ENCODE measurements at regions not wholly inside any gene's neighbourhood (a gene's known extent, or its start where the extent isn't known, plus 50 kb on each side); places are given as distances from the start of the nearest gene placed in this dataset.
"Not testable (repeated sequence)": the region's sequence is repeated elsewhere in the genome, so short reads cannot be mapped to it uniquely, and the experiment has no call there.

DNA sequence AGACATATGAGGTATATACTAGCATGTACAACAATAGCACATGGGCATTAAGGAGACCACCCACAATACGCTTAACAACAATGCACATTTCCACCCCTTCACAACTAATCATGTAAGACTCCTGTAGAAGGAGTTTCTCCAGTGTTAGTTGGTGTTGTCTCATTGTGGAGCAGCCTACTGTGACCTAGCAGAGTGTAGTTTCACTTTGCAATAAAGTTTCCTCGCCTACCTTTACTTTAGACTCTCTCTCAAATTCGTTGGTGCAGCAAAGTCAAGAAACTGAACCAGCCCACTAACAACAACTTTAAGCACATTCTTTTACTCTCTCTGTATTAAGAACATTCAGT lies 863.6 kb downstream of the FAM181B start:
- DNase-seq = no peak

- peak; percentile 89 for DNase-seq
These were observed 864.2 kb downstream of the FAM181B start for GRCh38 chr11:81869351-81870065.

GRCh38 chr11:81866896-81867295 lies 866.8 kb downstream of the FAM181B start:
- DNase-seq = no peak

DNA sequence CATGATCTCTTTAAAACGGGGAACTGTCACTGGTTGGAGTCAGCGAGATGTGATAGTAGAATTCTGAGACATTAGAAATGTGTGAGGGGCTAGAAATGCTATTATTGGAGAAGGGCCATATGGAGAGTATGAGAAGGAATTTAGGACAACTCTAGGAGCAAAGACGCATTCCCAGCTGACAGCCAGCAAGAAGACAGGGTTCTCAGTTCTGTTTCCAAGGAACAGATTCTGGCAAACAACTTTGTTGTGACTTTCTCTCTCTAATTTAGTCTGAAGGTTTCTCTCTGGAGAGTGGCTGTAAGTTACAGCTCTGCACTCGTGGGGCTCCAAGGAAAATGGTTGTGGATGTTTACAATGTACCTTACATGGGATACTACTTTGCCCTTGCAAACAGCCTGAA lies 876.3 kb downstream of the FAM181B start:
- no peak for DNase-seq

DNA sequence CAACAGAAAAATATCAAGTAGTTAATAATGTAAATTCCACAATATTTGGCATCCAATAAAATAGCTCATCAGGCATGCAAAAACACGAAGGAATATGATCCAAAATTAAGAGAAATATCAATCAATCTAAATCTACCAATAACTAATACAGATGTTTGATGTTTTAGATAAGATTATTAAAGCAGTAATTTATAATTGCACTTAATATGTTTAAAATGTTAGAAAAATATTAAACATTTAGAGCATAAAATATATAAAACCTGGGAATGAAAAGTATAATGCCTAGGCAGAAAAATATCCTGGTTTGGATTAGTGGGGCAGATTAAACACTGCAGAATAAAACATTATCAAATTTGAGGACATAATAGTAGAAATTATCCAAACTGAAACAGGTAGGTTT lies 879.9 kb downstream of the FAM181B start:
- no peak for DNase-seq

GRCh38 chr11:81852896-81853295 lies 880.8 kb downstream of the FAM181B start:
- DNase-seq = no peak

GRCh38 chr11:81840380-81840779 lies 893.3 kb downstream of the FAM181B start:
- DNase-seq = no peak

GRCh38 chr11:81839976-81840375 lies 893.7 kb downstream of the FAM181B start:
- no peak for DNase-seq

- DNase-seq = no peak
These were observed 894.6 kb downstream of the FAM181B start for GRCh38 chr11:81839016-81839415.

GRCh38 chr11:81829976-81830375 lies 903.7 kb downstream of the FAM181B start:
- no peak for DNase-seq

DNA sequence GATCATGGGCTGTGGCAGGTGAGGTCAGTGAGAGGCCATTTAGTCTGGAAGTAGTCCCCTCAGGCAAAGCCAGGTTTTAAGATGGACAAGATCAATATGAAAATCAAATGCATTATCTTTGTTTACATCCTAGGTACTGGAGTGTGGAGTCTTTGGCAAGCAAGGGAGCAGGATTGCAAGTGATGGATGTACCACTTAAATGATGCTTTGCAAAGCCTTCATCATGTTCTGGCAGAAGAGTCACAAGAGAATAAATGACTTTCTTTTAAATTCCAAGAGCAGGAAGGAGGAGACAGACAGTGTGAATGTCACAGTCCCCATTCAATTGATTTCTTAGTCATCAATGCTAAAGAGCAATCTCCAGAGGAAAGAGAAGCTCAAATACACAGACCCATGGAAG lies 908.3 kb downstream of the FAM181B start:
- DNase-seq = no peak

- no peak for DNase-seq
These were observed 914.2 kb downstream of the FAM181B start for GRCh38 chr11:81819462-81819861.

DNA sequence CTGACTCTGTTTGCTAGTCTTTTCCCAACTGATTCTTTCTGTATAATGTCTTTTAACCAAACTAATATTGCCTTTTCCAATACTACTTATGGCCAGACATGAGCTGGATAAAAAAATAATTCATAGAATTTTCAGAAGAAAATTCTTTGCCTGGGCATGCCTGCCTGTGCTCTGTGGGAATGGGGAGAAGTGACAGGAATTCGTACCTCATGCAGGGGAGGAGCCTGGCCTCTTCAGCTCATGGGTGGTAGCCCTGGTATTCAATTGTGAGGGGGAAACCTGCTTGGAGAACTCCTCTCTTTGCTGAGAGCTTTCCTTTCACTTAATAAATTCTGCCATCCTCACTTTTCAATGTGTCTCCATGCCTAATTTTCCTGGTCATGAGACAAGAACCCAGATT lies 928.8 kb downstream of the FAM181B start:
- DNase-seq = no peak

DNA sequence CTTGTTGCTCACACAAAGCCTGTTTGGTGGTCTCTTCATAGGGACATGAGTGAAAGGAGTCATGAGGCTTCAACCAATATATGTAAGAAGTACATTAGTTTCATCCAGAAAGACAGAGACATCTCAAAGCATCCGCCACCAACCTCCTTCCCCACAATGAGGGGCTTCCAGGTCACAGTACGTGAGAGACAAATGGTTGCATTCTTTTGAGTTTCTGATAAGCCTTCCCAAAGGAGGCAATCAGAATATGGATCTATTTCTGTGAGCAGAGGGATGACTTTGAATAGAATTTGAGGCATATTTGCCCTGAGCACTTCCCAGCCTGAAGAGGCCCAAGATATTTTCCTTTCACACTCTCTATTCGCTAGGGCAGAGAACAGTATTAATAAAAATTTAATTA lies 931.1 kb downstream of the FAM181B start:
- no peak for DNase-seq

DNA sequence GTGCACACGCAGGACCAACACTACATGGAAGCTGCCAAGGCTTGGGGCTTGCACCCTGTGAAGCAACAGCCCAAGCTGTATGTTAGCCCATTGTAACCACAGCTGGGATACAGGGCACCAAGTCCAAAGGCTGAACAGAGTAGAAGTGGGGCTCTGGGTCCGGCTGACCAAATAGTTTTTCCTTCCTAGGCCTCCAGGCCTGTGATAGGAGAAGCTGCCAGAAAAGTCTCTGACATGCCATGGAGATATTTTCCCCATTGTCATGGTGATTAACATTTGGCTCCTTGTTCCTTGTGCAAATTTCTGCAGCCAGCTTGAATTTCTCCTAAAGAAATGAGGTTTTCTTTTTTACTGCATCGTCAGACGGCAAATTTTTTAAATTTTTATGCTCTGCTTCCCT lies 941.2 kb downstream of the FAM181B start:
- no peak for DNase-seq

- peak; percentile 49 for DNase-seq
These were observed 946.0 kb downstream of the FAM181B start for GRCh38 chr11:81787584-81788049.

DNA sequence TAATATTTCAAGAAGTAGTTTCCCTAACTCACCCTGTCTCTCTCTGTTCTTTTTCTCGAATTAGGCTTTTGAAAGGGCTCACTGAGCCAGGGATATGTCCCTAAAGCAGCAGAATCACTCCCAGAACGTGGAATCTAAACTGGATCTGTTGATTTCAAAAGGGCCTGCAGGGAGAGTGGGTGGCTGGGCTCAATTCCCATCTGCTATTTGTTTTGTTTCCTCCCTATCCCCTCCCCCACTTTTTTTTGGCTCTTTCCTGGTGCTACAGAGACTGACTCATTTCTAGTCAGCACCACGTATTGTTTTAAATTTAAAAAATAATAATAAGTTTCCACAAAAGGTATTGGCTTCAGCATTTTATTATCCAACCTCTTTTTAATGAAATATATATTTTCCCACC lies 961.5 kb downstream of the FAM181B start:
- no peak for DNase-seq

DNA sequence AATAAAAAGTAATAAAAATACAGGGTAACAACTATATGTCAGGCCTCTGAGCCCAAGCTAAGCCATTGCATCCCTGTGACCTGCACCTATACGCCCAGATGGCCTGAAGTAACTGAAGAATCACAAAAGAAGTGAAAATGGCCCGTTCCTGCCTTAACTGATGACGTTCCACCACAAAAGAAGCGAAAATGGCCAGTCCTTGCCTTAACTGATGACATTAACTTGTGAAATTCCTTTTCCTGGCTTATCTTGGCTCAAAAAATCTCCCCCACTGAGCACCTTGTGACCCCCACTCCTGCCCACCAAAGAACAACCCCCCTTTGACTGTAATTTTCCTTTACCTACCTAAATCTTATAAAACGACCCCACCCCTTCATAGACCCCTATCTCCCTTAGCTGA lies 963.8 kb downstream of the FAM181B start:
- DNase-seq = not testable (repeated sequence)

DNA sequence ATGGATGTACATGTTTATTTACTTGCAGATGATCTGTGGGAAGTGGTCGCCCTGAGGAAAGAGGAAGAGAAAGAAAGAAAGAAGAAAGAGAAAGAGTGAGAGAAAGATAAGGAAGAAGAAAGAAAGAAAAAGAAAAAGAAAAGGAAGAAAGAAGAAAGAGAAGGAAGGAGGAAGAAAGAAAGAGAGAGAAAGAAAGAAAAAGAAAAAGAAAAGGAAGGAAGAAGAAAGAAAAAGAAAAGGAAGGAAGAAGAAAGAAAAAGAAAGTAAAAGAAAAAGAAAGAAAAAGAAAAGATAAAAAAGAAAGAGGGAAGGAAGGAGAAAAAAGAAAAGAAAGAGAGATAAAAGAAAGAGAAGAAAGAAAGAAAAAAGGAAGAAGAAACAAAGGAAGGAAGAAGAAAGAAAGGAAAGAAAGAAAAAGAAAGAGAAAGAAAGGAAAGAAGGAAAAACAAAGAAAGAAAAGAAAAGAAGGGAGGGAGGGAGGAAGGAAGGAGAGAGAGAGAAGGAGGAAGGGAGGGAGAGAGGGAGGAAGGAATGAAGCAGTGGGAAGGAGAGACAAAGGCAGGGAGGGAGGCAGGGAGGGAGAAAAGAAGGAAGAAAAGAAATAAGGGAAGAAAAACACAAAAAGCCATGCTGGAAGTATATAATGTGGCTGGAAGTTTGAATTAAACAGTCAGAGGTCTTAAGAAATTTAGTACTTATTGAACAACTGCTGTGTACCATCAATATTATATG lies 976.6 kb downstream of the FAM181B start:
- no peak for DNase-seq

GRCh38 chr11:81749245-81749644 lies 984.4 kb downstream of the FAM181B start:
- no peak for DNase-seq

DNA sequence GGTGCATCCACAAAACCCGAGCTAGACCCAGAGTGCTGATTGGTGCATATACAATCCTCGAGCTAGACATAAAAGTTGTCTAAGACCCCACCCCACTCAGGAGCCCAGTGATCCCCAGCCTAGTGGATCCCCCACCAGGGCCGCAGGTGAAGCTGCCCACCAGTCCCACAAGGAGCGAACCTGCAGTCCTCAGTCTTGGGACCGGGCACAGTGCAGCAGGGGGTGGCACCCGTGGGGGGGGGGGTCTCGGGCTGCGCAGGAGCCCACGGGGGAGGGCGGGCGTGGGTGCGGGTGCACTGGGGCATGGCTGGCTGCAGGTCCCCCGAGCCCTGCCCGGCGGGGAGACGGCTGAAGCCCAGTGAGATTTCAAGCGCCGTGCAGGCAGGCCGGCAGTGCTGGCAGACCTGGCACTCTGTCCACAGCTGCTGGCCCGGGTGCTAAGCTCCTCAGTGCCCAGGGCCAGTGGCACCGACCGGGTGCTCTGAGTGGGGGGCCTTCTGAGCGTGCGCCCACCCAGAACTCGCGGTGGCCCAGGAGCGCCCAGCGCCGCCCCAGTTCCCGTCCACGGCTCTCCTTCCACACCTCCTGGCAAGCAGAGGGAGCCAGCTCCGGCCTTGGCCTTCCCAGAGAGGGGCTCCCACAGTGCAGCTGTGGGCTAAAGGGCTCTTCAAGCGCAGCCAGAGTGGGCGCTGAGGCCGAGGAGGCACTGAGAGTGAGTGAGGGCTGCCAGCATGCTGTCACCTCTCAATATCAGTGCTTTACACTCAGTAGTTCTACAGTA lies 989.1 kb downstream of the FAM181B start:
- no peak for DNase-seq

GRCh38 chr11:81725701-81726100 lies 1008.0 kb downstream of the FAM181B start:
- no peak for DNase-seq

GRCh38 chr11:81717695-81718094 lies 1016.0 kb downstream of the FAM181B start:
- no peak for DNase-seq

DNA sequence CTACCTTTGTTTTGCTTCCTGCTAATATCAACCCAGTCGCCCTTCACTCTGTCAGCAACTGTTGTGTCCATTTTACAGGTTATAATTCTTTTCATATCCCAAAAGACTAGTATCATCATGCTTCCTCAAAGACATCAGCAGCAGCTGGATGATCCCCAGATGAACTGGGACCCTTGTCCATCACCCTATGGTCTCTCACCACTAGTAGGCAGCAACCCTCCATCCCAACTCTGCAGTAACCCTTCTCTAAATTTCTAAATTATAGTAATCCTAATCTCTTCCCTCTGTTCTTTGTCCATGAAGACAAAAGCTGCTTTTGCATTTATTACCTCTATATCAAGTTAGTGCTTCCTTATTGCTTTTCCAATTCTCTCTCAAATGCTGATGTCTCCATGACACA lies 1025.8 kb downstream of the FAM181B start:
- DNase-seq = no peak
